WERI-Rb-1 (cell line): ENCODE measurements at regions not wholly inside any gene's neighbourhood (a gene's known extent, or its start where the extent isn't known, plus 50 kb on each side); places are given as distances from the start of the nearest gene placed in this dataset.
"Not testable (repeated sequence)": the region's sequence is repeated elsewhere in the genome, so short reads cannot be mapped to it uniquely, and the experiment has no call there.

Experiments
- DNase-seq: peaks from one replicate; pipeline ENCODE4 v3.0.0-alpha.2; 2020
- H3K27ac ChIP-seq: fragments of 250-450 bp; sonication (Bioruptor Pico); 2 replicates; pipeline ENCODE4 v1.5.1; 2020; ENCODE audit warnings: mild to moderate bottlenecking, moderate library complexity
- H3K27me3 ChIP-seq: fragments of 250-450 bp; sonication (Bioruptor Pico); 2 replicates; pipeline ENCODE4 v1.5.1; 2021; ENCODE audit warnings: mild to moderate bottlenecking, low read depth, moderate library complexity; ENCODE audit not compliant: insufficient read depth, severe bottlenecking
- H3K36me3 ChIP-seq: fragments of 250-450 bp; sonication (Bioruptor Pico); 2 replicates; pipeline ENCODE4 v1.5.1; 2020; ENCODE audit warnings: mild to moderate bottlenecking, moderate library complexity
- H3K4me3 ChIP-seq: 2 replicates; pipeline ENCODE4 v1.5.1; 2011; ENCODE audit warnings: low read depth, mild to moderate bottlenecking, control low read depth, low read length
- H3K9me3 ChIP-seq: fragments of 250-450 bp; sonication (Bioruptor Pico); 2 replicates; pipeline ENCODE4 v1.5.1; 2021; ENCODE audit warnings: mild to moderate bottlenecking, moderate library complexity; ENCODE audit not compliant: severe bottlenecking
- TF ChIP-seq, protein P1 (sequence below): IDR thresholded peaks from 2 replicates; pipeline ENCODE4 v1.5.1; 2011; ENCODE audit warnings: low read depth, mild to moderate bottlenecking, control low read depth, inconsistent platforms, low read length

DNA sequence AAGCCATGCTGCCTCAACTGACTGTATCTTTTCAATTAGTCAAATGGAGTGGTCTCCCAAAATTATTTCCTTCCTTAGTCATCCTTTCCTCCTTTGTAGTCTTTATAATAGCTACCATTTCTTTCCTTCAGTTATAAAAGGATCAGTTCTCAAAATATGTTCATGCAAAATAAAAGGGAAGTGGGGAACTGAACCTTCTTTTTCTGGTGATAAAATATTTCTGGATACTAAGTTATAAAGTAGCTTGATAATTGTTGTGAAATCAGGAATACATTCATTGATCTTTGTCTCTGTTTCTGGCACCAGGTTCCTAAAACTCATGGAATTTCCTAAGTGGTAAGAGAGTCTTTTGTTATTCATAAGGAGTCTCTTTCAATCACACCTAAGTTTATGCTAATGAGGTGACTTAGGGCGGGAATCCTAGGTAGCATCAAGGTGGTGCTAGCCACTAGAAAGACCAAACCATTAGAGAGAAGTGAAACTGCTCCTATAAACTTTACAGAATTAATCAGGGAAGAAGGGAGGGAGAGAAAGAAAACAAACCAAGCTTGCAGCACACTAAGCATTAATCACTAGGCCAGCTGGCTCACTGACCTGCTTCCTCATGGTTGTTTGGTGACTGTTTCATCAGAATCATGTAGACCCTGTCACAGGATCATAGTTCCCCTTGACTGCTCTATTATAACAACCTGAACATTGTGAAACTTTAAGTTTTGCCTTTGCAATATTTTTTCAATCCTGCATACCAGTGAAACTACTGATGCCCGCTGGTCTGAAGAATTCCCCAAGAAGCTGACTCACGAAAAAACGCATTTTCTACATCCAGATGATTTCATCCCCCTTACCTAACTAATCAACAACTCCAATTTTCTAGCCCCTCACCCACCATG, 161.6 kb upstream of the PTBP2 start:
- H3K4me3 ChIP-seq = no peak overlapping the region
- DNase-seq = no peak
- TF ChIP-seq, protein P1, sequence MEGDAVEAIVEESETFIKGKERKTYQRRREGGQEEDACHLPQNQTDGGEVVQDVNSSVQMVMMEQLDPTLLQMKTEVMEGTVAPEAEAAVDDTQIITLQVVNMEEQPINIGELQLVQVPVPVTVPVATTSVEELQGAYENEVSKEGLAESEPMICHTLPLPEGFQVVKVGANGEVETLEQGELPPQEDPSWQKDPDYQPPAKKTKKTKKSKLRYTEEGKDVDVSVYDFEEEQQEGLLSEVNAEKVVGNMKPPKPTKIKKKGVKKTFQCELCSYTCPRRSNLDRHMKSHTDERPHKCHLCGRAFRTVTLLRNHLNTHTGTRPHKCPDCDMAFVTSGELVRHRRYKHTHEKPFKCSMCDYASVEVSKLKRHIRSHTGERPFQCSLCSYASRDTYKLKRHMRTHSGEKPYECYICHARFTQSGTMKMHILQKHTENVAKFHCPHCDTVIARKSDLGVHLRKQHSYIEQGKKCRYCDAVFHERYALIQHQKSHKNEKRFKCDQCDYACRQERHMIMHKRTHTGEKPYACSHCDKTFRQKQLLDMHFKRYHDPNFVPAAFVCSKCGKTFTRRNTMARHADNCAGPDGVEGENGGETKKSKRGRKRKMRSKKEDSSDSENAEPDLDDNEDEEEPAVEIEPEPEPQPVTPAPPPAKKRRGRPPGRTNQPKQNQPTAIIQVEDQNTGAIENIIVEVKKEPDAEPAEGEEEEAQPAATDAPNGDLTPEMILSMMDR = no peak
- H3K27me3 ChIP-seq = no peaks in the 10 kb centered on the region
- no peaks in the 10 kb centered on the region for H3K9me3 ChIP-seq
- H3K27ac ChIP-seq = no peak overlapping the region
- no peaks in the 10 kb centered on the region for H3K36me3 ChIP-seq

DNA sequence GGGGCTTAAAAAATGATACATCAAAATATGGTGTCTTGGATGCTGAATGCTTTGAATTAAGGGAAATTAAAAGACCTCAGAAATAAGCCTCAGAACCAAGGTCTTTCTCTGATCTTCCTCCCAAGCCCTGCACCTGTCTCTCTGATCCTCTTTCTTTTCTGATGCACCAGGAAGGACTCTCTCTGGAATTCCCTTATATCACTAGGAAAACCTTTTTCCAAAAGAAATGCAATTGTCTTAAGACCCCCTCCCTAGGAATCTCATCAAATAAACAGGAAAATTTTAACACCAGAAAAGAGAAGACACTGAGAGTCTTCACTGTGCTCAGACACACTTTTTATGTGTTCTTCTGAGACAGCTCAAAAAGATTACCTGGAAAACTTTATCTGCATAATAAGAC, 159.5 kb upstream of the PTBP2 start:
- Histone ChIP-seq H3K9me3 (no peaks in the 10 kb centered on the region), H3K4me3 (no peak overlapping the region), H3K36me3 (no peaks in the 10 kb centered on the region), H3K27me3 (no peaks in the 10 kb centered on the region), H3K27ac (no peak overlapping the region)
- no peak for DNase-seq
- TF ChIP-seq, protein P1 = no peak

DNA sequence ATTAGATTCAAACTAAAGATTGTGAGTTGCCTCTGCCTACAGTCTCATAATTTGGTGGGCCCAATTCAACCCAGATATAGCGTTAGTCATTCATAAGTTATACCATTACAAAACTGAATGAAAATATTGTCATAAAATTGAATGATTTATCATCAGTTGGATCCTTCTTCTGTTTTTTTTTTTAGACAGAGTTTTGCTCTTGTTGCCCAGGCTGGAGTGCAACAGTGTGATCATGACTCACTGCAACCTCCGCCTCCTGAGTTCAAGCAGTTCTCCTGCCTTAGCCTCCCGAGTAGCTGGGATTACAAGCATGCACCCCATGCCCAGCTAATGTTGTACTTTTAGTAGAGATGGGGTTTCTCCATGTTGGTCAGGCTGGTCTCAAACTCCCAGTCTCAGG, 157.2 kb upstream of the PTBP2 start:
- H3K36me3 ChIP-seq, H3K27ac ChIP-seq, H3K4me3 ChIP-seq, H3K27me3 ChIP-seq, H3K9me3 ChIP-seq, DNase-seq: not testable (repeated sequence)

DNA sequence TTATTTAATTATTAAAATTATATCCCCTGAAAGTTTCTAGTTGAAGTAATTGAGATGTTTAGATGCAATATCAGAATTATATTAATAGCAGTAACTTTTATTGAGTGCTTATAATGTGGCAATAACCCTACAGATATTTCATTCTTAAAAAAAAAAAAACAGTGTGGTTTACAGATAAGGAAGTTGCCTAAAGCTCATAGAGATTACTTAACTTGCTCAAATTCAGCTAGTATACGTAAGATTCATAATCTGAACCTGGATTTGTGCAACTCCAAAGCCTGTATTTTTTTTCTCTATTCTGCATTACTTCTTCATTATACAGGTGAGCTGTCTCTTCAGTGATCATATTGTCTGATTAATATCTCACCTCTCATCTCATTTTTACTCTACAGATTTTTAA, 156.0 kb upstream of the PTBP2 start:
- no peaks in the 10 kb centered on the region for H3K36me3 ChIP-seq
- DNase-seq = no peak
- H3K4me3 ChIP-seq = no peak overlapping the region
- H3K27me3 ChIP-seq = no peaks in the 10 kb centered on the region
- no peaks in the 10 kb centered on the region for H3K9me3 ChIP-seq
- TF ChIP-seq, protein P1 = no peak
- H3K27ac ChIP-seq = no peak overlapping the region

DNA sequence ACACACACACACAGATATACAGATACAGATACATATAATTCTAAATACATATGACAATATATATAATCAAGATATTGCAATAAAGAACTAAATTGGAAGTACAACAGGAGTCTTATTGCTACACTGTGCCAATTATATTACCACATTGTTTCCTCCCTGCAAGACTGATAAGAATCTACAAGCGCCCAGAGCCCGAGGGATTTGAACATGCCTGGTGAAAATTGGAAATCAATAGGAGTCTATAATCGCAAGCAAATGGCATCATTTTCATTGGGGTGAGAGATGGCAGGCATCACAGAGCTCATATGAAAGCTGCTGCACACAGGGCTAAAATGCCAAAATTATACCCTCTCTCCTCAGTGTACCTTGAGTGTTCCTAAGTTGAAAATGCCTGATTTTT, 152.9 kb upstream of the PTBP2 start:
- Histone ChIP-seq H3K27ac (no peak overlapping the region), H3K4me3 (no peak overlapping the region), H3K27me3 (no peaks in the 10 kb centered on the region), H3K9me3 (no peaks in the 10 kb centered on the region), H3K36me3 (no peaks in the 10 kb centered on the region)
- DNase-seq = no peak
- TF ChIP-seq, protein P1 = no peak

DNA sequence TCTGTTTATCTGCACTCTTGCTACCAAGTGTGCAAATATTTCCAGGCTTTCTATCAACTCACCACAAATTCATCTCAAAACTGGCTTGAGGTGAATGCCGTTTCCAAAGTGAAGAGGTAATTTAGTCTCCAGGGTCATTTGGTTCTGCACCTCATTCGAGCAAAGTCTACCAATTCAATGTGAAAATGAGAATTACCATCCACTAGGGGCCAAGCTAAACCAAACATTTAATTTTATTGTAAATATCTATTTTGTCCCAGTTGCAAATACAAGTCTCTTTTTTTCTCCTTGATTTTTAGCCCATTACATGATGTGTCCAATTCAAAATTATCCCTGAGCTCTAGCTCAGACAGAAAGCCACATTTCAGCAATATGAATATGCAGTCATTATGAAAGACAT, 152.3 kb upstream of the PTBP2 start:
- Histone ChIP-seq H3K36me3 (no peaks in the 10 kb centered on the region), H3K9me3 (no peaks in the 10 kb centered on the region), H3K4me3 (no peak overlapping the region), H3K27ac (no peak overlapping the region), H3K27me3 (no peaks in the 10 kb centered on the region)
- TF ChIP-seq, protein P1 = no peak
- DNase-seq = no peak
